Stomach (tissue), 8 donors: ENCODE measurements at regions not wholly inside any gene's neighbourhood (a gene's known extent, or its start where the extent isn't known, plus 50 kb on each side); places are given as distances from the start of the nearest gene placed in this dataset.
A peak's percentile ranks its signal among the peaks of the same experiment; 100 is the strongest.

Experiments used
- DNase-seq, 2 donors: peaks; one replicate each; pipeline versions ENCODE4 v3.0.0 to v3.0.0-alpha.2; 2013 to 2019
- H3K27ac ChIP-seq, 5 donors: fragments of 200-600 bp in 4 of 5; sonication (generic) in 4 of 5; one replicate each; pipeline ENCODE4 v1.5.1; 2013 to 2019; ENCODE audit warnings: mild to moderate bottlenecking in 1 of 5, moderate library complexity in 1 of 5
- H3K27me3 ChIP-seq, 3 donors: fragments of 200-600 bp; sonication (generic); one replicate each; pipeline ENCODE4 v1.5.1; 2017 to 2019; ENCODE audit warnings: mixed run types in 1 of 3
- H3K36me3 ChIP-seq, 4 donors: fragments of 200-600 bp; sonication (generic); 1 replicate in 3 of 4; 2 replicates in 1 of 4; pipeline ENCODE4 v1.5.1; 2016 to 2019
- H3K4me1 ChIP-seq, 4 donors: fragments of 200-600 bp; sonication (generic); one replicate each; pipeline ENCODE4 v1.5.1; 2016 to 2019
- H3K4me3 ChIP-seq, 4 donors: fragments of 200-600 bp; sonication (generic) in 3 of 4; one replicate each; pipeline ENCODE4 v1.5.1; 2016 to 2019; ENCODE audit warnings: mild to moderate bottlenecking in 1 of 4
- H3K9me3 ChIP-seq, 4 donors: fragments of 200-600 bp; sonication (generic); one replicate each; pipeline ENCODE4 v1.5.1; 2016 to 2019
- CTCF ChIP-seq, 7 experiments: fragments of 450-650 bp in 4 of 7; fragments of 200-600 bp in 3 of 7; sonication (generic) in 3 of 7; IDR thresholded peaks; one replicate each; pipeline ENCODE4 v1.5.1; 2016 to 2019; ENCODE audit warnings: antibody characterized with exemption in 7 of 7, control low read depth in 2 of 7, mild to moderate bottlenecking in 1 of 7
- EP300 ChIP-seq: sonication (generic); formaldehyde crosslinking; IDR thresholded peaks from one replicate; pipeline ENCODE4 v1.6.1; 2017; ENCODE audit warnings: antibody characterized with exemption
- POLR2A ChIP-seq, 4 donors: fragments of 450-650 bp; IDR thresholded peaks; one replicate each; pipeline ENCODE4 v1.6.1; 2016; ENCODE audit warnings: antibody characterized with exemption in 4 of 4, control low read depth in 2 of 4, mild to moderate bottlenecking in 1 of 4, moderate library complexity in 1 of 4
- POLR2AphosphoS5 ChIP-seq, 3 donors: sonication (generic); formaldehyde crosslinking; IDR thresholded peaks; one replicate each; pipeline ENCODE4 v1.6.1; 2016; ENCODE audit warnings: antibody characterized with exemption in 3 of 3
- WGBS, 5 donors: extraction: QIAGEN DNeasy Blood & Tissue Kit in 3 of 5; methylation state at CpG; one replicate each; pipeline versions ENCODE4 v1.1.5 to v1.1.7; 2013 to 2018; 5-methylcytosine and 5-hydroxymethylcytosine counted together
- intact Hi-C: fragments of 100-400 bp; cut with DNase I; formaldehyde crosslinking; loops from one replicate; pipeline ENCODE4 v1.15.1; 2023; ENCODE audit warnings: low total_unique reads
- donor health status: healthy with polysubstance abuse.
- donor health status: Bipolar disorder and iron deficiency.
- donor health status: healthy.

- 58 to 73% (median 68%) methylated on average over 9 of the region's 9 CpGs for WGBS, 5 donors
- intact Hi-C loops, result no loop called here
- no peaks in the 10 kb centered on the region for H3K4me1 ChIP-seq
Observed at GRCh38 chr1:47638240-47638639, 200.4 kb downstream of the FOXD2 start.

GRCh38 chr1:47638713-47639112, 200.9 kb downstream of the FOXD2 start:
- no peaks in the 10 kb centered on the region for H3K36me3 ChIP-seq
- DNase-seq, result no peak
- no peak overlapping the region for H3K4me3 ChIP-seq
- H3K27me3 ChIP-seq, result peaks cover 0 to 6% (median 0%) of the 10 kb centered on the region in 3 donors
- no peak overlapping the region for H3K27ac ChIP-seq
- H3K4me1 ChIP-seq, result no peaks in the 10 kb centered on the region
- no peaks in the 10 kb centered on the region for H3K9me3 ChIP-seq
- no peak for TF ChIP-seq POLR2A (IDR thresholded peaks at IDR 0.05)
- no peak for TF ChIP-seq EP300
- TF ChIP-seq POLR2AphosphoS5 (IDR thresholded peaks at IDR 0.05), result no peak
- no peak for TF ChIP-seq CTCF (IDR thresholded peaks at IDR 0.05)
- intact Hi-C loops, result no loop called here
- 75 to 88% (median 79%) methylated on average over 5 of the region's 5 CpGs for WGBS, 5 donors

More at GRCh38 chr1:47638240-47638639, 200.4 kb downstream of the FOXD2 start:
- Histone ChIP-seq H3K36me3 (no peaks in the 10 kb centered on the region), H3K9me3 (no peaks in the 10 kb centered on the region), H3K27me3 (peaks cover 0 to 6% (median 0%) of the 10 kb centered on the region in 3 donors), H3K27ac (no peak overlapping the region), H3K4me3 (no peak overlapping the region)
- no peak for DNase-seq
- TF ChIP-seq POLR2A (IDR thresholded peaks at IDR 0.05) (no peak), CTCF (IDR thresholded peaks at IDR 0.05) (no peak), POLR2AphosphoS5 (IDR thresholded peaks at IDR 0.05) (no peak), EP300 (no peak)

GRCh38 chr1:47643306-47644211, 205.7 kb downstream of the FOXD2 start:
- Histone ChIP-seq H3K36me3 (no peaks in the 10 kb centered on the region), H3K27me3 (peaks cover 0 to 6% (median 0%) of the 10 kb centered on the region in 3 donors), H3K27ac (no peak overlapping the region), H3K4me1 (no peaks in the 10 kb centered on the region), H3K4me3 (no peak overlapping the region), H3K9me3 (no peaks in the 10 kb centered on the region)
- DNase-seq, result peak in 1 of 2 donors; percentile 72
- intact Hi-C loops, result no loop called here
- TF ChIP-seq EP300 (no peak), CTCF (IDR thresholded peaks at IDR 0.05) (no peak), POLR2A (IDR thresholded peaks at IDR 0.05) (no peak), POLR2AphosphoS5 (IDR thresholded peaks at IDR 0.05) (no peak)
- 67 to 81% (median 77%) methylated on average over 16 to 20 of the region's 20 CpGs for WGBS, 5 donors

- Histone ChIP-seq H3K4me3 (no peak overlapping the region), H3K36me3 (no peaks in the 10 kb centered on the region), H3K9me3 (no peaks in the 10 kb centered on the region), H3K4me1 (no peaks in the 10 kb centered on the region), H3K27me3 (peaks cover 0 to 6% (median 0%) of the 10 kb centered on the region in 3 donors), H3K27ac (no peak overlapping the region)
- DNase-seq, result peak in 1 of 2 donors; percentile 63
- no peak for TF ChIP-seq POLR2AphosphoS5 (IDR thresholded peaks at IDR 0.05)
- TF ChIP-seq CTCF (IDR thresholded peaks at IDR 0.05), result no peak
- TF ChIP-seq POLR2A (IDR thresholded peaks at IDR 0.05), result no peak
- TF ChIP-seq EP300, result no peak
- 43 to 66% (median 53%) methylated on average over 5 of the region's 5 CpGs for WGBS, 5 donors
- intact Hi-C loops, result no loop called here
Observed at GRCh38 chr1:47644212-47644573, 206.3 kb downstream of the FOXD2 start.
